Neural cell (in vitro differentiated cells): ENCODE measurements at regions not wholly inside any gene's neighbourhood (a gene's known extent, or its start where the extent isn't known, plus 50 kb on each side); places are given as distances from the start of the nearest gene placed in this dataset.

ENCODE experiments used
- H2AFZ ChIP-seq: fragments of 200-600, 300-800 bp; sonication (generic), shearing (Covaris generic); 2 replicates; pipeline ENCODE4 v1.6.0; 2014; ENCODE audit warnings: low read depth, mild to moderate bottlenecking, antibody characterized with exemption, low read length, moderate library complexity
- H3F3A ChIP-seq: fragments of 200-600 bp; shearing (Covaris generic); 2 replicates; pipeline ENCODE4 v1.6.1; 2016; ENCODE audit warnings: mild to moderate bottlenecking, moderate library complexity, mixed read lengths, antibody characterized with exemption, low read length; ENCODE audit not compliant: insufficient read depth, poor library complexity, severe bottlenecking
- H3K27ac ChIP-seq: fragments of 200-600, 300-800 bp; sonication (generic), shearing (Covaris generic); 2 replicates; pipeline ENCODE4 v1.5.1; 2014; ENCODE audit warnings: mild to moderate bottlenecking, low read length, moderate library complexity
- H3K27me3 ChIP-seq: fragments of 300-800, 200-600 bp; sonication (generic), shearing (Covaris generic); 2 replicates; pipeline ENCODE4 v1.6.0; 2014; ENCODE audit warnings: mild to moderate bottlenecking, low read depth, low read length, moderate library complexity; ENCODE audit not compliant: insufficient read depth
- H3K36me3 ChIP-seq: fragments of 300-800, 200-600 bp; sonication (generic), shearing (Covaris generic); 2 replicates; pipeline ENCODE4 v1.5.1; 2014; ENCODE audit warnings: mild to moderate bottlenecking, antibody characterized with exemption, low read length, moderate library complexity; ENCODE audit not compliant: insufficient read depth
- H3K4me2 ChIP-seq: fragments of 300-800, 200-600 bp; sonication (generic), shearing (Covaris generic); 2 replicates; pipeline ENCODE4 v1.6.0; 2014; ENCODE audit warnings: mild to moderate bottlenecking, low read length
- H3K4me3 ChIP-seq: fragments of 300-800, 200-600 bp; sonication (generic), shearing (Covaris generic); 2 replicates; pipeline ENCODE4 v1.5.1; 2014; ENCODE audit warnings: mild to moderate bottlenecking, low read length, moderate library complexity
- H3K79me2 ChIP-seq: fragments of 200-600 bp; shearing (Covaris generic); replicated peaks from 2 replicates; pipeline ENCODE4 v1.6.0; 2014; ENCODE audit warnings: mild to moderate bottlenecking, low read length, moderate library complexity; ENCODE audit not compliant: insufficient read depth
- H3K9ac ChIP-seq: fragments of 300-800, 200-600 bp; sonication (generic), shearing (Covaris generic); 2 replicates; pipeline ENCODE4 v1.6.1; 2016; ENCODE audit warnings: mild to moderate bottlenecking, low read length, mixed read lengths
- H3K9me2 ChIP-seq: fragments of 200-600 bp; shearing (Covaris generic); 2 replicates; pipeline ENCODE4 v1.6.1; 2016; ENCODE audit warnings: mild to moderate bottlenecking, low read length, mixed read lengths; ENCODE audit not compliant: insufficient read depth
- H3K9me3 ChIP-seq: fragments of 200-600, 300-800 bp; sonication (generic), shearing (Covaris generic); 2 replicates; pipeline ENCODE4 v1.6.1; 2016; ENCODE audit warnings: mild to moderate bottlenecking, mixed run types, low read length, moderate library complexity, mixed read lengths
- H4K20me1 ChIP-seq: fragments of 200-600 bp; shearing (Covaris generic); 2 replicates; pipeline ENCODE4 v1.6.1; 2016; ENCODE audit warnings: mild to moderate bottlenecking, mixed run types; ENCODE audit not compliant: insufficient read depth
- CTCF ChIP-seq: fragments of 450-650 bp; IDR thresholded peaks from 2 replicates; pipeline ENCODE4 v1.5.1; 2014; ENCODE audit warnings: antibody characterized with exemption, mild to moderate bottlenecking, moderate library complexity; ENCODE audit not compliant: poor library complexity, severe bottlenecking
- EP300 ChIP-seq: fragments of 450-650 bp; conservative IDR thresholded peaks from 2 replicates; pipeline ENCODE4 v1.6.1; 2014; ENCODE audit warnings: antibody characterized with exemption, mild to moderate bottlenecking, moderate library complexity; ENCODE audit not compliant: poor library complexity, severe bottlenecking
- EZH2 ChIP-seq: fragments of 200-600, 300-800 bp; shearing (Covaris generic), sonication (generic); IDR thresholded peaks from 2 replicates; pipeline ENCODE4 v1.6.1; 2014; ENCODE audit warnings: antibody characterized with exemption, low read length, borderline replicate concordance, mild to moderate bottlenecking; ENCODE audit not compliant: insufficient read depth, poor library complexity, severe bottlenecking
- MXI1 ChIP-seq: fragments of 450-650 bp; conservative IDR thresholded peaks from 2 replicates; pipeline ENCODE4 v1.6.1; 2014; ENCODE audit warnings: antibody characterized with exemption, mild to moderate bottlenecking; ENCODE audit not compliant: poor library complexity, severe bottlenecking
- POLR2AphosphoS5 ChIP-seq: IDR thresholded peaks from 2 replicates; pipeline ENCODE4 v1.6.1; 2012
- RAD21 ChIP-seq: fragments of 450-650 bp; conservative IDR thresholded peaks from 2 replicates; pipeline ENCODE4 v1.6.1; 2014; ENCODE audit warnings: antibody characterized with exemption, mild to moderate bottlenecking, moderate library complexity
- REST ChIP-seq: IDR thresholded peaks from 2 replicates; pipeline ENCODE4 v1.6.1; 2012; ENCODE audit warnings: borderline replicate concordance
- SMC3 ChIP-seq: fragments of 450-650 bp; conservative IDR thresholded peaks from 2 replicates; pipeline ENCODE4 v1.6.1; 2014; ENCODE audit warnings: antibody characterized with exemption, mild to moderate bottlenecking, moderate library complexity; ENCODE audit not compliant: poor library complexity
- TAF1 ChIP-seq: IDR thresholded peaks from 2 replicates; pipeline ENCODE4 v1.6.1; 2012; ENCODE audit warnings: low read depth

- Histone ChIP-seq H2AFZ (no peak overlapping the region), H3F3A (no peaks in the 10 kb centered on the region), H3K27ac (no peak overlapping the region), H3K27me3 (no peaks in the 10 kb centered on the region), H3K36me3 (no peaks in the 10 kb centered on the region), H3K9ac (no peak overlapping the region), H3K4me2 (no peak overlapping the region), H3K9me2 (no peaks in the 10 kb centered on the region), H4K20me1 (no peaks in the 10 kb centered on the region), H3K4me3 (no peak overlapping the region), H3K9me3 (no peaks in the 10 kb centered on the region), H3K79me2 (no peaks in the 10 kb centered on the region)
- no peak for TF ChIP-seq TAF1
- TF ChIP-seq POLR2AphosphoS5, result no peak
- TF ChIP-seq RAD21, result no peak
- TF ChIP-seq EZH2, result no peak
- TF ChIP-seq SMC3, result no peak
- TF ChIP-seq EP300, result no peak
- no peak for TF ChIP-seq CTCF
- TF ChIP-seq REST, result no peak
- TF ChIP-seq MXI1, result no peak
These were observed 210.0 kb downstream of the HS3ST1 start for GRCh38 chr4:11218692-11219091.

GRCh38 chr4:11216520-11216919, 212.2 kb downstream of the HS3ST1 start:
- H3K79me2 ChIP-seq, result no peaks in the 10 kb centered on the region
- no peaks in the 10 kb centered on the region for H3K9me2 ChIP-seq
- no peak for TF ChIP-seq REST
- TF ChIP-seq SMC3, result no peak
- TF ChIP-seq CTCF, result no peak
- no peak for TF ChIP-seq EP300
- TF ChIP-seq EZH2, result no peak
- no peak for TF ChIP-seq MXI1
- no peak for TF ChIP-seq POLR2AphosphoS5
- TF ChIP-seq TAF1, result no peak
- no peak for TF ChIP-seq RAD21
- no peak overlapping the region for H2AFZ ChIP-seq
- no peaks in the 10 kb centered on the region for H3K9me3 ChIP-seq
- no peaks in the 10 kb centered on the region for H4K20me1 ChIP-seq
- H3K27ac ChIP-seq, result no peak overlapping the region
- H3K4me3 ChIP-seq, result no peak overlapping the region
- no peak overlapping the region for H3K4me2 ChIP-seq
- no peak overlapping the region for H3K9ac ChIP-seq
- H3K36me3 ChIP-seq, result no peaks in the 10 kb centered on the region
- no peaks in the 10 kb centered on the region for H3F3A ChIP-seq
- H3K27me3 ChIP-seq, result no peaks in the 10 kb centered on the region
